Testis (tissue), 2 donors: ENCODE measurements at regions not wholly inside any gene's neighbourhood (a gene's known extent, or its start where the extent isn't known, plus 50 kb on each side); places are given as distances from the start of the nearest gene placed in this dataset.

ENCODE experiments used
- CTCF ChIP-seq, 3 experiments: fragments of 450-650 bp in 2 of 3; fragments of 200-600 bp in 1 of 3; sonication (generic) in 1 of 3; IDR thresholded peaks; one replicate each; pipeline ENCODE4 v1.5.1; 2016 to 2019; ENCODE audit warnings: antibody characterized with exemption in 3 of 3, mild to moderate bottlenecking in 2 of 3, moderate library complexity in 1 of 3
- POLR2A ChIP-seq: fragments of 450-650 bp; IDR thresholded peaks from one replicate; pipeline ENCODE4 v1.6.1; 2017; ENCODE audit warnings: antibody characterized with exemption, mild to moderate bottlenecking, moderate library complexity

- no peak for TF ChIP-seq CTCF (IDR thresholded peaks at IDR 0.05)
- no peak for TF ChIP-seq POLR2A
Measured at GRCh38 chr9:117869712-117870111, 165.5 kb downstream of the TLR4 start.
